OCI-LY1 (cell line): ENCODE measurements at regions not wholly inside any gene's neighbourhood (a gene's known extent, or its start where the extent isn't known, plus 50 kb on each side); places are given as distances from the start of the nearest gene placed in this dataset.
"Not testable (repeated sequence)": the region's sequence is repeated elsewhere in the genome, so short reads cannot be mapped to it uniquely, and the experiment has no call there.

Experiments
- EZH2 ChIP-seq: fragments of 200-600 bp; sonication (generic), shearing (Covaris generic); IDR thresholded peaks from 2 replicates; pipeline ENCODE4 v1.8.0; 2017; ENCODE audit warnings: borderline replicate concordance, mixed run types, mild to moderate bottlenecking, antibody characterized with exemption, low read length, moderate library complexity, mixed read lengths
- TF ChIP-seq, protein P1 (sequence below): fragments of 200-600 bp; sonication (generic), shearing (Covaris generic); IDR thresholded peaks from 2 replicates; pipeline ENCODE4 v1.5.1; 2017; ENCODE audit warnings: mild to moderate bottlenecking, antibody characterized with exemption, low read length, moderate library complexity, mixed read lengths

DNA sequence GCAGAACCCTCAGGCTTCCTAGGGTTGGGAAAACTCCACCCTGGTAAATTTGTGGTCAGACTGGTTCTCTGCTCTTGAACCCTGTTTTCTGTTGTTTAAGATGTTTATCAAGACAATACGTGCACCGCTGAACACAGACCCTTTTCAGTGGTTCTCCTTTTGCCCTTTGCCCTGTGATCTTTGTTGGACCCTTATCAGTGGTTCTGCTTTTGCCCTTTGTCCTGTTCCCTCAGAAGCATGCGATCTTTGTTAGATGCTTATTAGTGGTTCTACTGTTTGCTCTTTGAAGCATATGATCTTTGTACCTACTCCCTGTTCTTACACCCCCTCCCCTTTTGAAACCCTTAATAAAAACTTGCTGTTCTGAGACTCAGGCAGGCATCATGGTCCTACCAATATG is 93.6 kb upstream of the CEP78 start:
- not testable (repeated sequence) for TF ChIP-seq EZH2
- TF ChIP-seq, protein P1, sequence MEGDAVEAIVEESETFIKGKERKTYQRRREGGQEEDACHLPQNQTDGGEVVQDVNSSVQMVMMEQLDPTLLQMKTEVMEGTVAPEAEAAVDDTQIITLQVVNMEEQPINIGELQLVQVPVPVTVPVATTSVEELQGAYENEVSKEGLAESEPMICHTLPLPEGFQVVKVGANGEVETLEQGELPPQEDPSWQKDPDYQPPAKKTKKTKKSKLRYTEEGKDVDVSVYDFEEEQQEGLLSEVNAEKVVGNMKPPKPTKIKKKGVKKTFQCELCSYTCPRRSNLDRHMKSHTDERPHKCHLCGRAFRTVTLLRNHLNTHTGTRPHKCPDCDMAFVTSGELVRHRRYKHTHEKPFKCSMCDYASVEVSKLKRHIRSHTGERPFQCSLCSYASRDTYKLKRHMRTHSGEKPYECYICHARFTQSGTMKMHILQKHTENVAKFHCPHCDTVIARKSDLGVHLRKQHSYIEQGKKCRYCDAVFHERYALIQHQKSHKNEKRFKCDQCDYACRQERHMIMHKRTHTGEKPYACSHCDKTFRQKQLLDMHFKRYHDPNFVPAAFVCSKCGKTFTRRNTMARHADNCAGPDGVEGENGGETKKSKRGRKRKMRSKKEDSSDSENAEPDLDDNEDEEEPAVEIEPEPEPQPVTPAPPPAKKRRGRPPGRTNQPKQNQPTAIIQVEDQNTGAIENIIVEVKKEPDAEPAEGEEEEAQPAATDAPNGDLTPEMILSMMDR: not testable (repeated sequence)
